Tibial nerve (tissue), 3 donors: ENCODE measurements at regions not wholly inside any gene's neighbourhood (a gene's known extent, or its start where the extent isn't known, plus 50 kb on each side); places are given as distances from the start of the nearest gene placed in this dataset.

ENCODE experiments used
- CTCF ChIP-seq, 5 experiments: fragments of 200-600 bp in 3 of 5; fragments of 450-650 bp in 2 of 5; sonication (generic) in 3 of 5; IDR thresholded peaks; one replicate each; pipeline ENCODE4 v1.5.1; 2016 to 2019; ENCODE audit warnings: antibody characterized with exemption in 5 of 5, mild to moderate bottlenecking in 3 of 5, moderate library complexity in 2 of 5
- POLR2A ChIP-seq, 2 donors: fragments of 450-650 bp; IDR thresholded peaks; one replicate each; pipeline ENCODE4 v1.6.1; 2017; ENCODE audit warnings: antibody characterized with exemption in 2 of 2, mild to moderate bottlenecking in 2 of 2, moderate library complexity in 2 of 2

- TF ChIP-seq CTCF (IDR thresholded peaks at IDR 0.05): no peak
- no peak for TF ChIP-seq POLR2A (IDR thresholded peaks at IDR 0.05)
Measured at GRCh38 chr5:171509467-171509866, 90.0 kb downstream of the FGF18 start.
